GM12801 (cell line): ENCODE measurements at regions not wholly inside any gene's neighbourhood (a gene's known extent, or its start where the extent isn't known, plus 50 kb on each side); places are given as distances from the start of the nearest gene placed in this dataset.

ENCODE experiments used
- CTCF ChIP-seq: IDR thresholded peaks from one replicate; pipeline ENCODE4 v1.5.1; 2011; ENCODE audit warnings: control low read depth; ENCODE audit not compliant: insufficient read length; ENCODE audit errors: extremely low read depth

GRCh38 chr12:125202421-125202820 is 137.2 kb downstream of the AACS start:
- no peak for TF ChIP-seq CTCF

GRCh38 chr12:125203145-125203765 is 138.0 kb downstream of the AACS start:
- no peak for TF ChIP-seq CTCF

- TF ChIP-seq CTCF: no peak
These were observed 140.2 kb downstream of the AACS start for GRCh38 chr12:125205386-125205785.

GRCh38 chr12:125206711-125207110 is 141.5 kb downstream of the AACS start:
- no peak for TF ChIP-seq CTCF

GRCh38 chr12:125208334-125208733 is 143.1 kb downstream of the AACS start:
- no peak for TF ChIP-seq CTCF

GRCh38 chr12:125208942-125209341 is 143.7 kb downstream of the AACS start:
- TF ChIP-seq CTCF: no peak

GRCh38 chr12:125210104-125210755 is 145.0 kb downstream of the AACS start:
- TF ChIP-seq CTCF: no peak

GRCh38 chr12:125211464-125211863 is 146.2 kb downstream of the AACS start:
- no peak for TF ChIP-seq CTCF
